ENCODE measurements at regions not wholly inside any gene's neighbourhood (a gene's known extent, or its start where the extent isn't known, plus 50 kb on each side); places are given as distances from the start of the nearest gene placed in this dataset.

GRCh38 chr10:131824371-131825149, 76.2 kb upstream of the PPP2R2D start:
- Histone ChIP-seq H3K36me3 (ENCODE audit: low read depth, missing control alignments) (no peaks in the 10 kb centered on the region), H3K9me3 (no peaks in the 10 kb centered on the region), H3K4me1 (no peaks in the 10 kb centered on the region), H3K27ac (no peak overlapping the region), H3K4me3 (no peak overlapping the region), H3K27me3 (no peaks in the 10 kb centered on the region)
- intact Hi-C loops (cut with DNase I; ENCODE audit: low total_unique reads): no loop called here
- no peak for DNase-seq
- TF ChIP-seq CTCF (IDR thresholded peaks at IDR 0.05): no peak
- TF ChIP-seq POLR2A (IDR thresholded peaks at IDR 0.05): no peak
- WGBS, 2 donors: 49 to 55% methylated on average over 16 to 18 of the region's 24 CpGs

- Histone ChIP-seq H3K4me3 (no peak overlapping the region), H3K36me3 (ENCODE audit: low read depth, missing control alignments) (no peaks in the 10 kb centered on the region), H3K4me1 (no peaks in the 10 kb centered on the region), H3K27ac (no peak overlapping the region), H3K27me3 (no peaks in the 10 kb centered on the region), H3K9me3 (no peaks in the 10 kb centered on the region)
- no peak for TF ChIP-seq CTCF (IDR thresholded peaks at IDR 0.05)
- no peak for TF ChIP-seq POLR2A (IDR thresholded peaks at IDR 0.05)
- 44 to 52% methylated on average over 14 to 15 of the region's 15 CpGs for WGBS, 2 donors
- intact Hi-C loops (cut with DNase I; ENCODE audit: low total_unique reads): no loop called here
- DNase-seq: no peak
Observed at GRCh38 chr10:131825150-131825848, 75.5 kb upstream of the PPP2R2D start.

GRCh38 chr10:131825960-131826650, 74.7 kb upstream of the PPP2R2D start:
- intact Hi-C loops (cut with DNase I; ENCODE audit: low total_unique reads): no loop called here
- WGBS, 2 donors: 57 to 72% methylated on average over 14 to 15 of the region's 15 CpGs
- no peaks in the 10 kb centered on the region for H3K36me3 ChIP-seq (ENCODE audit: low read depth, missing control alignments)
- no peak overlapping the region for H3K4me3 ChIP-seq
- DNase-seq: no peak
- no peak overlapping the region for H3K27ac ChIP-seq
- no peaks in the 10 kb centered on the region for H3K27me3 ChIP-seq
- H3K9me3 ChIP-seq: no peaks in the 10 kb centered on the region
- TF ChIP-seq POLR2A (IDR thresholded peaks at IDR 0.05) (no peak), CTCF (IDR thresholded peaks at IDR 0.05) (no peak)
- no peaks in the 10 kb centered on the region for H3K4me1 ChIP-seq

- no peak for TF ChIP-seq POLR2A (IDR thresholded peaks at IDR 0.05)
- TF ChIP-seq CTCF (IDR thresholded peaks at IDR 0.05): no peak
- H3K9me3 ChIP-seq: no peaks in the 10 kb centered on the region
- no peaks in the 10 kb centered on the region for H3K27me3 ChIP-seq
- WGBS, 2 donors: 80 to 82% methylated on average over 8 to 14 of the region's 14 CpGs
- H3K27ac ChIP-seq: no peak overlapping the region
- no peak overlapping the region for H3K4me3 ChIP-seq
- no peak for DNase-seq
- H3K36me3 ChIP-seq (ENCODE audit: low read depth, missing control alignments): no peaks in the 10 kb centered on the region
- no peaks in the 10 kb centered on the region for H3K4me1 ChIP-seq
- intact Hi-C loops (cut with DNase I; ENCODE audit: low total_unique reads): no loop called here
Observed at GRCh38 chr10:131829156-131829930, 71.5 kb upstream of the PPP2R2D start.

Data from testis (tissue), 2 donors.